ENCODE measurements at regions not wholly inside any gene's neighbourhood (a gene's known extent, or its start where the extent isn't known, plus 50 kb on each side); places are given as distances from the start of the nearest gene placed in this dataset.

DNA sequence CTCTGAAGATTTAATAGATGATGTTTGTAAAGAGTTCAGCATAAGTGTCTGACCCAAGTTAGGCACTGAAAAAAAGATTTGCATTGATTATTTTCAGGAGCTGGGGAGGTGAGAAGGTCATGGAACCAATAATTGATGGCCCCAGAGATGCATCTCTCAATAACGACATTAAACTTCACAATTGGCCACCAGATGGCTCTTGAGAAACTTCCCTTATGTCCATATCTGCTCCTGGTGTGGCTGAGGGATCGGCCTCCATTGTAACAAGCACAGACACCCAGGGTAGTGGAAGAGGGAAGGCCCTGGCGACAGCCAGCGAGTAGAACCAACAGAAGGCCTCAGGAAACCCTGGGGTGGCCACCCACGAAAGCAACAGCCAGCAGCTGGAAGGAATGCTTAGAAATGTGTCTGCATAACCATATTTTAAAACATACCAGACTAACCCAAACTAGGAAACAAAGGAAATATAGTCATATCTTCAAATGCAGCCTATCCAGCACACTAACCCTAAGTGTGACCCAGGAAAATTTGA lies 536.7 kb downstream of the SOX2 start:
- TF ChIP-seq CTCF (conservative IDR thresholded peaks at IDR 0.05) (peak; percentile 54), ZFX (IDR thresholded peaks at IDR 0.05) (no peak)

Measured in C4-2B (cell line).